ENCODE measurements at regions not wholly inside any gene's neighbourhood (a gene's known extent, or its start where the extent isn't known, plus 50 kb on each side); places are given as distances from the start of the nearest gene placed in this dataset.

DNA sequence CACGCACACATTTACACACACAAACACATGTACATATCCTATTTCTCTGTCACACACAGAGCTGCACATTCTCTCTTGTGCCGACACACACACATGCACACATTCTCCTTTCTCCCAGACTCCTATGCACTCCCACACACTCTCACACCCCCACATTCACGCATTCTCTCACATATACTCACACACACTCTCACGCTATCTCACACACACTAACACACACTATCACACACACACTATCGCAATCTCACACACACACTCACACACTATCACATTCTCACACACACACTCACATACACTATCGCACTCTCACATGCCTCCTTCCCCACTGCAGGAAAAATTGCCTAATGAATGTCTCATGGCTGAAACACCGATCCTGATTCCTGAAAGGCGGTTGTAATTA, 450.7 kb downstream of the AACS start:
- TF ChIP-seq, protein P1, sequence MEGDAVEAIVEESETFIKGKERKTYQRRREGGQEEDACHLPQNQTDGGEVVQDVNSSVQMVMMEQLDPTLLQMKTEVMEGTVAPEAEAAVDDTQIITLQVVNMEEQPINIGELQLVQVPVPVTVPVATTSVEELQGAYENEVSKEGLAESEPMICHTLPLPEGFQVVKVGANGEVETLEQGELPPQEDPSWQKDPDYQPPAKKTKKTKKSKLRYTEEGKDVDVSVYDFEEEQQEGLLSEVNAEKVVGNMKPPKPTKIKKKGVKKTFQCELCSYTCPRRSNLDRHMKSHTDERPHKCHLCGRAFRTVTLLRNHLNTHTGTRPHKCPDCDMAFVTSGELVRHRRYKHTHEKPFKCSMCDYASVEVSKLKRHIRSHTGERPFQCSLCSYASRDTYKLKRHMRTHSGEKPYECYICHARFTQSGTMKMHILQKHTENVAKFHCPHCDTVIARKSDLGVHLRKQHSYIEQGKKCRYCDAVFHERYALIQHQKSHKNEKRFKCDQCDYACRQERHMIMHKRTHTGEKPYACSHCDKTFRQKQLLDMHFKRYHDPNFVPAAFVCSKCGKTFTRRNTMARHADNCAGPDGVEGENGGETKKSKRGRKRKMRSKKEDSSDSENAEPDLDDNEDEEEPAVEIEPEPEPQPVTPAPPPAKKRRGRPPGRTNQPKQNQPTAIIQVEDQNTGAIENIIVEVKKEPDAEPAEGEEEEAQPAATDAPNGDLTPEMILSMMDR (IDR thresholded peaks at IDR 0.05; ENCODE audit: insufficient read depth, low read length, poor library complexity, severe bottlenecking): no peak
- Histone ChIP-seq H3K4me3 (ENCODE audit: low read depth, low read length) (no peak overlapping the region), H3K36me3 (ENCODE audit: control insufficient read depth, insufficient read depth, low read length) (no peaks in the 10 kb centered on the region), H3K27me3 (ENCODE audit: control insufficient read depth, insufficient read depth, low read length) (no peaks in the 10 kb centered on the region)
- no peak for DNase-seq (ENCODE audit: low read depth)

DNA sequence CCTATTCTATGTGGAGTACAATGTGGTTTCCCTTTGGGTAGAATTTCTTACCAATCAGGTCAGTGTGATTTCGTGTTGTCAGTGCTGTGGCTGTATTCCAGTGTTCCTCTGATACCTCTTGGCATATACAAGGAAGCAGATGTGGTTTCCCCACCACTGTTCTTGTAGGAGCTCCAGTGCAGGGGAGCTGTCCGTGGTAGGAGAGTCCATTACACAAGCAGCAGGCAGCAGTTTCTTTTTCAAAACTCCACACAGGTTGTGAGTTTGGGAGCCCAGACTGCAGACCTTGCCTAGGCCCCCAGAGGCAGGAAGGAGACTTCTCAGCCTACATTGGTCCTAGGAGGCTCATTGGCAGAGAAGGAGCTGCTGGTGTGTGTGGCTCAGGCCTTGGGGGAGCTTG, 452.8 kb downstream of the AACS start:
- TF ChIP-seq, protein P1 (IDR thresholded peaks at IDR 0.05; ENCODE audit: insufficient read depth, low read length, poor library complexity, severe bottlenecking): no peak
- no peaks in the 10 kb centered on the region for H3K27me3 ChIP-seq (ENCODE audit: control insufficient read depth, insufficient read depth, low read length)
- H3K36me3 ChIP-seq (ENCODE audit: control insufficient read depth, insufficient read depth, low read length): no peaks in the 10 kb centered on the region
- no peak overlapping the region for H3K4me3 ChIP-seq (ENCODE audit: low read depth, low read length)
- DNase-seq (ENCODE audit: low read depth): no peak

DNA sequence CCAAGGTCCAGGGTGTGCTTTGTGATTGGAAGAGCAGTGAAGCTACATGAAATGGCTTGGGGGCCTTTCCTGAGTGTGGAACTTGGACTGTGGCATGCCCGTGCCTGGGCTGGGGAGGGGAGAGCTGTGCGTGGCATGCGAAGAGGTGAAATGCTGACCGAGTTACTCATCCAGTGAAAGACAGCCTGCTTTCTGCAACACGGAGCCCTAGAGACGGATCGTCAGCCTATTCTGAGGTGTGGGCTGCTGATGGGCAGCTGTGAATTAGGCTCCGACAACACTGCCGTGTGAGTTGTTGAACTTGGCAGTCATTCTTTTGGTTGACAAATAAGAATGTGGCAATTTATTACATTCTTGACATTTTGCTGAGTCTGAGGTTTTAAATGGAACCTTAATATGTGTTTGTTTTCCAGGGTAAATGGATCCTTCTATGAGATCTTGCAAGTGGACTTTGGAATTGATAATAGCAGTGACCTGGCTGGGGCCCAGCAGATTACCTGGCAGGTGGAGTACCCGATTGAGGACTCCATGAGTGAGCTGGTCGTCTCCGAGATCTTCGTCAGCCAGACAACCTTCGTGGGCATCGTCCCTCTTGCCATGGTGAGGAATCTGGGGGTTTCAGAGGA, 453.9 kb downstream of the AACS start:
- no peaks in the 10 kb centered on the region for H3K36me3 ChIP-seq (ENCODE audit: control insufficient read depth, insufficient read depth, low read length)
- DNase-seq (ENCODE audit: low read depth): no peak
- H3K4me3 ChIP-seq (ENCODE audit: low read depth, low read length): no peak overlapping the region
- H3K27me3 ChIP-seq (ENCODE audit: control insufficient read depth, insufficient read depth, low read length): no peaks in the 10 kb centered on the region
- TF ChIP-seq, protein P1 (IDR thresholded peaks at IDR 0.05; ENCODE audit: insufficient read depth, low read length, poor library complexity, severe bottlenecking): no peak

DNA sequence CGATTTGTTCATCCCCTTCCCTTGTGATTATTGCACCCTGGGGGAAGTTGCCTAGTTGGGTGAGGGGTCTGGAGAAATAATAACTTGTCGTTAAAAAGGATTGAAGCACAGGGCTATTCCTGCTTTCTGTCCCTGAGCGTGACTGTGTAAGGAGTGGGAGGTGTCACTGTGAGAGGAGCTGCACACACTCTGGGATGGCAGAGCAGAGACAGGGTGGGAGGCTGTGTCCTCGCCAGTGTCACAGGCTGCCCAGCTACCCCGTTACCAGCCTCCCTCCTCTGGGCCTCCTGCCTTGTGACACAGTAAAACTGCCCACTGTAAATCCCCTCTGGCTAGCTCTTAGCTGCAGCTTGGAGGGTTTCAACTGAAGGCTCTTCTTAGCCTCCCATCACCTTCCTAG, 460.6 kb downstream of the AACS start:
- Histone ChIP-seq H3K4me3 (ENCODE audit: low read depth, low read length) (no peak overlapping the region), H3K36me3 (ENCODE audit: control insufficient read depth, insufficient read depth, low read length) (no peaks in the 10 kb centered on the region), H3K27me3 (ENCODE audit: control insufficient read depth, insufficient read depth, low read length) (no peaks in the 10 kb centered on the region)
- TF ChIP-seq, protein P1 (IDR thresholded peaks at IDR 0.05; ENCODE audit: insufficient read depth, low read length, poor library complexity, severe bottlenecking): no peak
- DNase-seq (ENCODE audit: low read depth): no peak

DNA sequence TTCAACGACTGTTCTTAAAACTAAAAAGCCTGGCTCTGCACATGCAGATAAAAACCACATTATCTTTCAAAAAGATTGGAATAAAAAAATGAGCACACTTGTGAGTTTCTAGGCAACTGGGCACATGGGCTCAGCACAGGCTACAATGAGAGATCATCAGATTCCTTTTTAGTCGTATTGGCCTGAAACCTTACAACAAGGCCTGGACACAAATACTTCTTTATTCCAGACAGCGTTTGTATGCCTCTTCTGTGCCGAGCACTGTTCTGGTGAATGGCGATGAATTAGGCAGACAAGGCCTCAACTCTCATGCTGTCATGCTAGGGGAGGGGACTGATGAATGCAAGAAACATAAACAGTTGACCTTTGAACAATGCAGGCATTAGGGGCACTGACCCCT, 463.0 kb downstream of the AACS start:
- TF ChIP-seq, protein P1 (IDR thresholded peaks at IDR 0.05; ENCODE audit: insufficient read depth, low read length, poor library complexity, severe bottlenecking): no peak
- H3K27me3 ChIP-seq (ENCODE audit: control insufficient read depth, insufficient read depth, low read length): no peaks in the 10 kb centered on the region
- H3K36me3 ChIP-seq (ENCODE audit: control insufficient read depth, insufficient read depth, low read length): no peaks in the 10 kb centered on the region
- H3K4me3 ChIP-seq (ENCODE audit: low read depth, low read length): no peak overlapping the region
- DNase-seq (ENCODE audit: low read depth): no peak

DNA sequence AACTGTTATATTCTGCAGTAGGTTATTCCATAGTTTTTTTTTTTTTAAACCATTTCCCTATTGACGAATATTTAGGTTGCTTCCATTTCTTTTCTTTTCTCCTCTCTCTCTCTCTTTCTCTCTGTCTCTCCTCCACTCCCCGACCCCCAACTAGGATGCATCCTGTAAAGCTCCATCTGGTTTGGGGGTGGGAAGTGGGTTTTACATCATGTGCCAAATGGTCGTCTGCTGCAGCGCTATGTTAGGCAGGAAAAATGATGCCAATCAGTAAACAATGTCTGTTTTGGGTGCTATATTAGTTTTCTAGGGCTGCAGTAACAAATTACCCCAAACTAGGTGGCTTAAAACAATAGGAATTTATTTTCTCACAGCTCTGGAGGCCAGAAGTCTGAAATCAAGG, 465.0 kb downstream of the AACS start:
- no peak overlapping the region for H3K4me3 ChIP-seq (ENCODE audit: low read depth, low read length)
- no peaks in the 10 kb centered on the region for H3K27me3 ChIP-seq (ENCODE audit: control insufficient read depth, insufficient read depth, low read length)
- H3K36me3 ChIP-seq (ENCODE audit: control insufficient read depth, insufficient read depth, low read length): no peaks in the 10 kb centered on the region
- TF ChIP-seq, protein P1 (IDR thresholded peaks at IDR 0.05; ENCODE audit: insufficient read depth, low read length, poor library complexity, severe bottlenecking): no peak
- DNase-seq (ENCODE audit: low read depth): no peak
